Trophoblast cell (in vitro differentiated cells and primary cell): ENCODE measurements at regions not wholly inside any gene's neighbourhood (a gene's known extent, or its start where the extent isn't known, plus 50 kb on each side); places are given as distances from the start of the nearest gene placed in this dataset.
"Not testable (repeated sequence)": the region's sequence is repeated elsewhere in the genome, so short reads cannot be mapped to it uniquely, and the experiment has no call there.

Experiments
- DNase-seq, 2 donors: peaks; one replicate each; pipeline ENCODE4 v3.0.0-alpha.2; 2016
- H2AFZ ChIP-seq: 2 replicates; pipeline ENCODE4 v1.6.1; 2013; ENCODE audit warnings: low read length, moderate library complexity, mild to moderate bottlenecking; ENCODE audit not compliant: insufficient read depth, poor library complexity
- H2AK5ac ChIP-seq: 2 replicates; pipeline ENCODE4 v1.6.1; 2013; ENCODE audit warnings: mild to moderate bottlenecking, low read length
- H2BK120ac ChIP-seq: 2 replicates; pipeline ENCODE4 v1.6.1; 2013; ENCODE audit warnings: low read length, mild to moderate bottlenecking, moderate library complexity; ENCODE audit not compliant: insufficient read depth, poor library complexity
- H2BK12ac ChIP-seq: 2 replicates; pipeline ENCODE4 v1.6.1; 2013; ENCODE audit warnings: mild to moderate bottlenecking, low read length, moderate library complexity
- H2BK5ac ChIP-seq: 2 replicates; pipeline ENCODE4 v1.6.1; 2013; ENCODE audit warnings: low read length, low read depth, moderate library complexity, mild to moderate bottlenecking; ENCODE audit not compliant: poor library complexity
- H3K14ac ChIP-seq: 2 replicates; pipeline ENCODE4 v1.6.1; 2013; ENCODE audit warnings: mild to moderate bottlenecking, low read length
- H3K18ac ChIP-seq: 2 replicates; pipeline ENCODE4 v1.6.1; 2013; ENCODE audit warnings: mild to moderate bottlenecking, low read length
- H3K23ac ChIP-seq: 2 replicates; pipeline ENCODE4 v1.6.1; 2013; ENCODE audit warnings: low read length
- H3K27ac ChIP-seq: 2 replicates; pipeline ENCODE4 v1.5.1; 2013; ENCODE audit warnings: low read depth, mild to moderate bottlenecking, inconsistent platforms, low read length, moderate library complexity
- H3K27me3 ChIP-seq: 2 replicates; pipeline ENCODE4 v1.6.1; 2013; ENCODE audit warnings: inconsistent platforms, mild to moderate bottlenecking, low read length, moderate library complexity; ENCODE audit not compliant: insufficient read depth
- H3K36me3 ChIP-seq, 2 experiments: 1 replicate in 1 of 2; 2 replicates in 1 of 2; pipeline ENCODE4 v1.6.1; 2013; ENCODE audit warnings: low read length in 2 of 2, mild to moderate bottlenecking in 2 of 2, moderate library complexity in 1 of 2; ENCODE audit not compliant: insufficient read depth in 2 of 2, control insufficient read depth in 1 of 2
- H3K4ac ChIP-seq: 2 replicates; pipeline ENCODE4 v1.6.1; 2013; ENCODE audit warnings: low read depth, mild to moderate bottlenecking, low read length, moderate library complexity
- H3K4me1 ChIP-seq, 2 experiments: 1 replicate in 1 of 2; 2 replicates in 1 of 2; pipeline ENCODE4 v1.6.1; 2013; ENCODE audit warnings: low read length in 2 of 2, mild to moderate bottlenecking in 2 of 2, moderate library complexity in 1 of 2; ENCODE audit not compliant: insufficient read depth in 2 of 2, control insufficient read depth in 1 of 2
- H3K4me2 ChIP-seq: 2 replicates; pipeline ENCODE4 v1.6.1; 2013; ENCODE audit warnings: inconsistent platforms, mild to moderate bottlenecking, low read length, moderate library complexity
- H3K4me3 ChIP-seq: 2 replicates; pipeline ENCODE4 v1.5.1; 2013; ENCODE audit warnings: mild to moderate bottlenecking, low read depth, low read length, inconsistent platforms
- H3K79me1 ChIP-seq: one replicate; pipeline ENCODE4 v1.6.1; 2013; ENCODE audit warnings: low read length
- H3K79me2 ChIP-seq: 2 replicates; pipeline ENCODE4 v1.6.1; 2013; ENCODE audit warnings: low read length, mild to moderate bottlenecking; ENCODE audit not compliant: control insufficient read depth, insufficient read depth, poor library complexity
- H3K9ac ChIP-seq: 2 replicates; pipeline ENCODE4 v1.6.1; 2013; ENCODE audit warnings: mild to moderate bottlenecking, low read length
- H3K9me3 ChIP-seq: 2 replicates; pipeline ENCODE4 v1.6.1; 2013; ENCODE audit warnings: low read depth, mild to moderate bottlenecking, control low read depth, inconsistent platforms, low read length; ENCODE audit not compliant: insufficient read depth
- H4K12ac ChIP-seq: 2 replicates; pipeline ENCODE4 v1.6.1; 2013; ENCODE audit warnings: low read depth, mild to moderate bottlenecking, low read length, moderate library complexity
- H4K8ac ChIP-seq: 2 replicates; pipeline ENCODE4 v1.6.1; 2013; ENCODE audit warnings: low read depth, mild to moderate bottlenecking, low read length, moderate library complexity
- H4K91ac ChIP-seq: one replicate; pipeline ENCODE4 v1.6.1; 2013; ENCODE audit warnings: low read depth, mild to moderate bottlenecking, low read length, moderate library complexity
- WGBS: extraction: QIAGEN DNeasy Blood & Tissue Kit; methylation state at CpG from one replicate; pipeline ENCODE4 v1.1.7; 2013; ENCODE audit warnings: missing lambda C conversion rate; ENCODE audit not compliant: insufficient read length, insufficient coverage; ENCODE audit errors: extremely low coverage; 5-methylcytosine and 5-hydroxymethylcytosine counted together

- Histone ChIP-seq H4K12ac (peak overlapping the region; percentile 18), H3K9ac (no peak overlapping the region), H3K79me1 (no peaks in the 10 kb centered on the region), H3K18ac (no peak overlapping the region), H3K4me1 (peaks cover 2% of the 10 kb centered on the region in 2 experiments), H3K4me2 (no peak overlapping the region), H3K27me3 (no peaks in the 10 kb centered on the region), H3K36me3 (no peaks in the 10 kb centered on the region), H3K4me3 (no peak overlapping the region), H2BK12ac (no peak overlapping the region), H3K27ac (no peak overlapping the region), H3K14ac (no peak overlapping the region), H2AFZ (no peak overlapping the region), H3K79me2 (no peaks in the 10 kb centered on the region), H3K9me3 (no peaks in the 10 kb centered on the region), H2BK120ac (no peak overlapping the region), H2AK5ac (no peak overlapping the region), H2BK5ac (no peak overlapping the region), H3K23ac (no peak overlapping the region), H3K4ac (no peak overlapping the region), H4K8ac (no peak overlapping the region), H4K91ac (no peak overlapping the region)
- DNase-seq, result peak in 1 of 2 donors; percentile 6
- no CpG with 5 or more reads among the region's 9 CpGs for WGBS
These were observed 134.7 kb downstream of the KLF8 start for GRCh38 chrX:56366901-56367300.

DNA sequence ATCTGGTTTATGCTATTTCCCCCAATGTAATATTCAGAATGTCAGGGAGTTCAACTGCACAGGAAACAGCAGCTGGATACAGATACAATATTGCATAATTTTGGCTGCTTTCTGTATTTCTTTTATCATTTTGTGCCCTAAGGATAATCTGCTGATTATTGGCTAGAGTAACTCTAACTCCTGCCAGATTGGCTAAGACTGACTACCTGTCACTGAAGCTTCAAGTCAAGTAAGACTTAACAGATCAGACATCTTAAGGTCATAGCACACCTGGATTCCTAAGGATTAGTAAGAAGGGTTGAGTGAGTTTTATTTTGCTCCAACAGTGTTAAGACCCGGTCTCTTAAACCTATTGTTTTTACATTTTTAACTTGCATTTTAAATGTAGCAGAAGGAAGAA, 136.8 kb downstream of the KLF8 start:
- H3K4ac ChIP-seq, result no peak overlapping the region
- H3K79me2 ChIP-seq, result no peaks in the 10 kb centered on the region
- peaks cover 2% of the 10 kb centered on the region in 2 experiments for H3K4me1 ChIP-seq
- no peak overlapping the region for H3K27ac ChIP-seq
- H2BK12ac ChIP-seq, result no peak overlapping the region
- no peaks in the 10 kb centered on the region for H3K27me3 ChIP-seq
- H3K9ac ChIP-seq, result no peak overlapping the region
- no peak overlapping the region for H3K23ac ChIP-seq
- no peak overlapping the region for H3K14ac ChIP-seq
- H2AK5ac ChIP-seq, result no peak overlapping the region
- DNase-seq, result no peak
- no peak overlapping the region for H3K18ac ChIP-seq
- no CpG with 5 or more reads among the region's 1 CpG for WGBS
- H3K36me3 ChIP-seq, result no peaks in the 10 kb centered on the region
- no peak overlapping the region for H4K8ac ChIP-seq
- no peak overlapping the region for H3K4me2 ChIP-seq
- H4K91ac ChIP-seq, result no peak overlapping the region
- H4K12ac ChIP-seq, result no peak overlapping the region
- no peak overlapping the region for H3K4me3 ChIP-seq
- H2AFZ ChIP-seq, result no peak overlapping the region
- no peaks in the 10 kb centered on the region for H3K9me3 ChIP-seq
- no peak overlapping the region for H2BK5ac ChIP-seq
- no peak overlapping the region for H2BK120ac ChIP-seq
- H3K79me1 ChIP-seq, result no peaks in the 10 kb centered on the region

DNA sequence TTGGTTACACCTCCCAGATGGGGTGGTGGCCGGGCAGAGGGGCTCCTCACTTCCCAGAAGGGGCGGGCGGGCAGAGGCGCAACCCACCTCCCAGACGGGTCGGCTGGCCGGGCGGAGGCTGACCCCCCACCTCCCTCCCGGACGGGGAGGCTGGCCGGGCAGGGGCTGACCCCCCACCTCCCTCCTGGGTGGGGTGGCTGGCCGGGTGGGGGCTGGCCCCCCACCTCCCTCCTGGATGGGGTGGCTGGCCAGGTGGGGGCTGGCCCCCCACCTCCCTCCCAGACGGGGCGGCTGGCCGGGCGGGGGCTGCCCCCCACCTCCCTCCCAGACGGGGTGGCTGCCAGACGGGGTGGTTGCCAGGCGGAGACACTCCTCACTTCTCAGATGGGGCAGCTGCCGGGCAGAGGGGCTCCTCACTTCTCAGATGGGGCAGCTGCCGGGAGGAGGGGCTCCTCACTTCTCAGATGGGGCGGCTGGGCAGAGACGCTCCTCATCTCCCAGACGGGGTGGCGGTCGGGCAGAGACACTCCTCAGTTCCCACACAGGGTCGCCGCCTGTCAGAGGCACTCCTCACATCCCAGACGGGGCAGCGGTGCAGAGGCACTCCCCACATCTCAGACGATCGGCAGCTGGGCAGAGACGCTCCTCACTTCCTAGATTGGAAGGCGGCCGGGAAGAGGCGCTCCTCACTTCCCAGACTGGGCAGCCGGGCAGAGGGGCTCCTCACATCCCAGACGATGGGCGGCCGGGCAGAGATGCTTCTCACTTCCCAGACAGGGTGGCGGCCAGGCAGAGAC, 148.0 kb downstream of the KLF8 start:
- no CpG with 5 or more reads among the region's 41 CpGs for WGBS
- H3K79me1 ChIP-seq, H3K4me1 ChIP-seq, H3K18ac ChIP-seq, H3K9me3 ChIP-seq, H2AFZ ChIP-seq, H3K9ac ChIP-seq, H3K36me3 ChIP-seq, H2BK12ac ChIP-seq, H3K27me3 ChIP-seq, H3K4me2 ChIP-seq, H4K12ac ChIP-seq, H3K79me2 ChIP-seq, H3K23ac ChIP-seq, H3K4me3 ChIP-seq, H3K27ac ChIP-seq, H3K4ac ChIP-seq, DNase-seq, H2AK5ac ChIP-seq, H3K14ac ChIP-seq, H2BK5ac ChIP-seq, H4K91ac ChIP-seq, H2BK120ac ChIP-seq, H4K8ac ChIP-seq: not testable (repeated sequence)

DNA sequence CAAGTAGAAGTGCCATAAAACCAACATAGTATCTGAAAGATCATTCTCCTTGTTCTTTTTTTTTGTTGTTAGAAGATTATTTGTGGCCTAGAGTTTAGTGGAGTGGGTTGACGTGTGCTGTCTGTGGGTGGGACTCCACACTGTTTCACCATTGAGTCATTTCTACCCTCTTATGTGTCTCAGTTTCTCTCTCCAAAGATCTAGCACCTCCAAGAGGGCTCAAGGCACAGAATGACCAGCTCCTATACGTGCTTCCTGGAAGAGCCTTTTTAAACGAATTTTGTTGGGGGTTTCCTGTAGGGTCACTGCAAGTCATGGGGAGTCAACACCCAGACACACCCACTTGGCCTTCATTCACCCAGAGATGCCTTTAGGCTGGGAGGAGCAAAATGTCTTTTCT, 150.1 kb downstream of the KLF8 start:
- H3K79me2 ChIP-seq, result no peaks in the 10 kb centered on the region
- no peak for DNase-seq
- H4K91ac ChIP-seq, result no peak overlapping the region
- no peak overlapping the region for H3K9ac ChIP-seq
- H3K79me1 ChIP-seq, result no peaks in the 10 kb centered on the region
- no peak overlapping the region for H3K4ac ChIP-seq
- H2BK120ac ChIP-seq, result no peak overlapping the region
- H3K9me3 ChIP-seq, result no peaks in the 10 kb centered on the region
- no peaks in the 10 kb centered on the region for H3K4me1 ChIP-seq
- no peak overlapping the region for H4K8ac ChIP-seq
- no CpG with 5 or more reads among the region's 3 CpGs for WGBS
- H3K4me3 ChIP-seq, result no peak overlapping the region
- H4K12ac ChIP-seq, result no peak overlapping the region
- no peak overlapping the region for H2AFZ ChIP-seq
- H2AK5ac ChIP-seq, result no peak overlapping the region
- no peak overlapping the region for H3K18ac ChIP-seq
- H3K23ac ChIP-seq, result no peak overlapping the region
- H2BK5ac ChIP-seq, result no peak overlapping the region
- H3K4me2 ChIP-seq, result no peak overlapping the region
- H3K27ac ChIP-seq, result no peak overlapping the region
- no peaks in the 10 kb centered on the region for H3K36me3 ChIP-seq
- no peaks in the 10 kb centered on the region for H3K27me3 ChIP-seq
- H2BK12ac ChIP-seq, result no peak overlapping the region
- no peak overlapping the region for H3K14ac ChIP-seq
